K562 (cell line): ENCODE measurements at regions not wholly inside any gene's neighbourhood (a gene's known extent, or its start where the extent isn't known, plus 50 kb on each side); places are given as distances from the start of the nearest gene placed in this dataset.

Experiments
- ATAC-seq: fragments of 200-7000 bp; cut with Tn5 transposase; 3 replicates; pipeline ENCODE4 v1.9.1; 2020; ENCODE audit warnings: moderate library complexity
- BruUV-seq: library from RNA; stranded (reverse); fragments of 400-500 nt; replicated peaks from 2 replicates; lab custom pipeline; 2021; lab: Mats Ljungman, UMichigan
- CTCF ChIA-PET: fragments of 300-600 bp; formaldehyde crosslinking; extraction: SDS; loops from one replicate; lab custom pipeline; 2021; ENCODE audit warnings: low intra/inter-chr PET ratio; lab: Yijun Ruan, JAX
- POLR2A ChIA-PET: fragments of 300-600, 350-650 bp; sonication (Branson Sonifier 250); formaldehyde crosslinking; extraction: SDS; loops from one replicate; lab custom pipeline; 2021; ENCODE audit warnings: antibody characterized with exemption, inconsistent platforms; lab: Yijun Ruan, JAX
- DNase-seq, 4 experiments: peaks; one replicate each; pipeline versions ENCODE4 v3.0.0 to v3.0.0-alpha.2; 2011 to 2018; ENCODE audit warnings: low spot score in 3 of 4, mixed read lengths in 3 of 4; ENCODE audit errors: extremely low read depth in 1 of 4
- FAIRE-seq: peaks from 2 replicates; lab custom pipeline; 2011; peaks lifted over from hg19 to GRCh38; lab: Jason Lieb, UNC
- H2AFZ ChIP-seq: 2 replicates; pipeline ENCODE4 v1.6.0; 2011; ENCODE audit warnings: low read depth, low read length, control low read depth, inconsistent platforms
- H3K27ac ChIP-seq: fragments of 200-600 bp; 3 replicates; pipeline ENCODE4 v1.8.0; 2011; ENCODE audit warnings: low read depth, mild to moderate bottlenecking, control low read depth, inconsistent platforms, low read length, moderate library complexity, mixed read lengths; ENCODE audit errors: extremely low read depth
- H3K27me3 ChIP-seq, 2 experiments: fragments of 300-600 bp in 1 of 2; 2 replicates in 1 of 2; 3 replicates in 1 of 2; pipeline versions ENCODE4 v1.6.0 to v1.8.0; 2011; ENCODE audit warnings: inconsistent platforms in 2 of 2, low read length in 2 of 2, mild to moderate bottlenecking in 1 of 2, mixed read lengths in 1 of 2, moderate library complexity in 1 of 2; ENCODE audit not compliant: control insufficient read depth in 2 of 2, insufficient read depth in 2 of 2
- H3K36me3 ChIP-seq: fragments of 300-600 bp; 3 replicates; pipeline ENCODE4 v1.8.0; 2011; ENCODE audit warnings: mild to moderate bottlenecking, low read length, inconsistent platforms; ENCODE audit not compliant: control insufficient read depth, insufficient read depth
- H3K4me1 ChIP-seq, 2 experiments: fragments of 200-600 bp in 1 of 2; replicated peaks in 1 of 2; 2 replicates in 1 of 2; 3 replicates in 1 of 2; pipeline versions ENCODE4 v1.5.1 to v1.8.0; 2011; ENCODE audit warnings: inconsistent platforms in 2 of 2, low read length in 2 of 2, mild to moderate bottlenecking in 1 of 2, mixed read lengths in 1 of 2, moderate library complexity in 1 of 2; ENCODE audit not compliant: control insufficient read depth in 2 of 2, insufficient read depth in 2 of 2
- H3K4me2 ChIP-seq: 2 replicates; pipeline ENCODE4 v1.6.1; 2011; ENCODE audit warnings: low read length, control low read depth, inconsistent platforms, mixed read lengths; ENCODE audit not compliant: insufficient read depth
- H3K4me3 ChIP-seq: fragments of 200-600 bp; sonication (generic), shearing (Covaris generic); 2 replicates; pipeline ENCODE4 v1.5.1; 2016; ENCODE audit warnings: control low read depth, inconsistent platforms
- H3K79me2 ChIP-seq: fragments of 200-600 bp; 3 replicates; pipeline ENCODE4 v1.8.0; 2011; ENCODE audit warnings: low read length, inconsistent platforms; ENCODE audit not compliant: control insufficient read depth, insufficient read depth
- H3K9ac ChIP-seq, 2 experiments: 2 replicates each; pipeline versions ENCODE4 v1.6.0 to v1.6.1; 2011; ENCODE audit warnings: low read depth in 2 of 2, low read length in 2 of 2, control low read depth in 1 of 2, inconsistent platforms in 1 of 2, mild to moderate bottlenecking in 1 of 2, mixed read lengths in 1 of 2; ENCODE audit not compliant: insufficient read depth in 1 of 2
- H3K9me1 ChIP-seq: one replicate; pipeline ENCODE4 v1.6.0; 2011; ENCODE audit warnings: inconsistent platforms, mild to moderate bottlenecking, low read length, moderate library complexity; ENCODE audit not compliant: control insufficient read depth, insufficient read depth
- H3K9me3 ChIP-seq: replicated peaks from 2 replicates; pipeline ENCODE4 v1.5.1; 2011; ENCODE audit warnings: low read depth, low read length, inconsistent platforms; ENCODE audit not compliant: control insufficient read depth, insufficient read depth
- H4K20me1 ChIP-seq: replicated peaks from 2 replicates; pipeline ENCODE4 v1.6.1; 2011; ENCODE audit warnings: low read length, inconsistent platforms, mixed read lengths; ENCODE audit not compliant: control insufficient read depth, insufficient read depth
- FUS ChIP-seq: fragments of 200-400 bp; formaldehyde crosslinking; optimal IDR thresholded peaks from 2 replicates; pipeline ENCODE3; 2017; ENCODE audit warnings: low read depth, low read length
- ZNF133 ChIP-seq: fragments of 250-450 bp; sonication (Bioruptor Pico); IDR thresholded peaks from 2 replicates; pipeline ENCODE4 v1.4.0; 2020; ENCODE audit warnings: mild to moderate bottlenecking
- WGBS: fragments of 100-300 bp; shearing (Covaris generic); methylation state at CpG from one replicate; pipeline ENCODE4 v1.1.6; 2016; ENCODE audit warnings: low coverage, mixed read lengths; ENCODE audit not compliant: insufficient coverage; ENCODE audit errors: missing lambda C conversion rate; 5-methylcytosine and 5-hydroxymethylcytosine counted together
- in situ Hi-C: fragments of 300-500 bp; cut with MboI; formaldehyde crosslinking; loops from 4 replicates; pipeline ENCODE4 v1.15.0; 2018; ENCODE audit warnings: inconsistent platforms, mixed read lengths
- intact Hi-C: fragments of 100-400 bp; cut with micrococcal nuclease; formaldehyde crosslinking; loops from 2 replicates; pipeline ENCODE4 v1.14.2; 2022
- TF ChIP-seq, protein P1 (sequence below): IDR thresholded peaks from 2 replicates; pipeline ENCODE4 v1.6.1; 2011; ENCODE audit not compliant: insufficient read length; ENCODE audit errors: extremely low read depth
- TF ChIP-seq, protein P2 (sequence below): fragments of 250-450 bp; sonication (Bioruptor Pico); IDR thresholded peaks from 2 replicates; pipeline ENCODE4 v1.4.0; 2020; ENCODE audit warnings: mild to moderate bottlenecking, moderate library complexity

DNA sequence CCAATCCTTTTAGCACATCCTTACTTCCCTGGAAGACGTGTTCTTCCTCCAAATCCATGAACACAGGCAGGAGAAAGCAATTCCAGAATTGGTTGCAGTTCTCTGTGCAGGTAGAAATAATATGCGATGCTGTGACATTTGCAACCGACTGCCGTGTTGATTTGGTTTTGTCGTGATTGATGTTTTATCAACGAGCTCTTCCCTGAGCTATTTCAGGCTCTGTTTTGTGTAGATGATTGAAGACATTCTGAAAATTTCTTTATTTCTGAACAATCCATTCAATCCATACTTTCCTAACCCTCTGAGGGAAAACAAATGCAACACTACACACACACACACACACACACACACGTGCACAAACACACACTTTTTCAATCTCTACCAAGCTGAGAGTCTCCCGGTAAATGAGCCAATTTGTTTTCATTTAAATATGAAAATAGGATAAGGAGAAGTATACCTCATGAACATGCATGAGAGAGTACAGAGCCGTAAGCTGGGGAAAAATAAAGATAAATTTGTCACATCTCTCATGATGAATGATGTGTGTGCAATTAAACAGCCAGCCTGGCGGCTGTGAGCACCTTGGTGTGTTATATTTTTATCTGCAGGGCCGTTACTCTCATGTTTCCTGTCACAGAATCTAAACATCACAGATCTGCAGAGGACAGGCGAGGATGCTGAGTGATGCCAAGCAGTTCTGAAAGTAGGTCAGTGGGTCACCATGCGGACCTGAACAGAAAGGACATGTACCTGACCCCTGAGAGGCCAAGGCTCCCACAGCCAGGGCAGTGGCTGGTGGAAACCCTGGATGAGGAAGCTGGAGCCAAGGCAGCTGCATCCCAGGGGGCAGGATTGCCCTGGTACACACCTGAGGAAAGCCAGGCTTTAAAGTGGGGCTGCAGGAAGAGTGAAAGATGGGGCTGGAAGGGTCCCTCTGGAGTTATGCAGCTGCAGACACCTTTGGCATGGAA lies 64.8 kb downstream of the PDCL3 start:
- Histone ChIP-seq H3K27me3 (peaks cover 20 to 65% of the 10 kb centered on the region in 2 experiments), H3K4me2 (no peak overlapping the region), H3K36me3 (no peaks in the 10 kb centered on the region), H2AFZ (no peak overlapping the region), H4K20me1 (no peaks in the 10 kb centered on the region), H3K4me3 (no peak overlapping the region), H3K27ac (no peak overlapping the region), H3K79me2 (no peaks in the 10 kb centered on the region), H3K9ac (no peak overlapping the region), H3K9me1 (no peaks in the 10 kb centered on the region), H3K9me3 (no peaks in the 10 kb centered on the region), H3K4me1 (no peaks in the 10 kb centered on the region; a peak in 1 of 5 replicates)
- no peak for ATAC-seq
- no peak for FAIRE-seq
- in situ Hi-C loops (no loop called here), intact Hi-C loops (no loop called here)
- no peak for TF ChIP-seq ZNF133 (CRISPR knock-in tag)
- TF ChIP-seq, protein P1, sequence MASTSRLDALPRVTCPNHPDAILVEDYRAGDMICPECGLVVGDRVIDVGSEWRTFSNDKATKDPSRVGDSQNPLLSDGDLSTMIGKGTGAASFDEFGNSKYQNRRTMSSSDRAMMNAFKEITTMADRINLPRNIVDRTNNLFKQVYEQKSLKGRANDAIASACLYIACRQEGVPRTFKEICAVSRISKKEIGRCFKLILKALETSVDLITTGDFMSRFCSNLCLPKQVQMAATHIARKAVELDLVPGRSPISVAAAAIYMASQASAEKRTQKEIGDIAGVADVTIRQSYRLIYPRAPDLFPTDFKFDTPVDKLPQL = no peak
- no peak for TF ChIP-seq FUS
- TF ChIP-seq, protein P2, sequence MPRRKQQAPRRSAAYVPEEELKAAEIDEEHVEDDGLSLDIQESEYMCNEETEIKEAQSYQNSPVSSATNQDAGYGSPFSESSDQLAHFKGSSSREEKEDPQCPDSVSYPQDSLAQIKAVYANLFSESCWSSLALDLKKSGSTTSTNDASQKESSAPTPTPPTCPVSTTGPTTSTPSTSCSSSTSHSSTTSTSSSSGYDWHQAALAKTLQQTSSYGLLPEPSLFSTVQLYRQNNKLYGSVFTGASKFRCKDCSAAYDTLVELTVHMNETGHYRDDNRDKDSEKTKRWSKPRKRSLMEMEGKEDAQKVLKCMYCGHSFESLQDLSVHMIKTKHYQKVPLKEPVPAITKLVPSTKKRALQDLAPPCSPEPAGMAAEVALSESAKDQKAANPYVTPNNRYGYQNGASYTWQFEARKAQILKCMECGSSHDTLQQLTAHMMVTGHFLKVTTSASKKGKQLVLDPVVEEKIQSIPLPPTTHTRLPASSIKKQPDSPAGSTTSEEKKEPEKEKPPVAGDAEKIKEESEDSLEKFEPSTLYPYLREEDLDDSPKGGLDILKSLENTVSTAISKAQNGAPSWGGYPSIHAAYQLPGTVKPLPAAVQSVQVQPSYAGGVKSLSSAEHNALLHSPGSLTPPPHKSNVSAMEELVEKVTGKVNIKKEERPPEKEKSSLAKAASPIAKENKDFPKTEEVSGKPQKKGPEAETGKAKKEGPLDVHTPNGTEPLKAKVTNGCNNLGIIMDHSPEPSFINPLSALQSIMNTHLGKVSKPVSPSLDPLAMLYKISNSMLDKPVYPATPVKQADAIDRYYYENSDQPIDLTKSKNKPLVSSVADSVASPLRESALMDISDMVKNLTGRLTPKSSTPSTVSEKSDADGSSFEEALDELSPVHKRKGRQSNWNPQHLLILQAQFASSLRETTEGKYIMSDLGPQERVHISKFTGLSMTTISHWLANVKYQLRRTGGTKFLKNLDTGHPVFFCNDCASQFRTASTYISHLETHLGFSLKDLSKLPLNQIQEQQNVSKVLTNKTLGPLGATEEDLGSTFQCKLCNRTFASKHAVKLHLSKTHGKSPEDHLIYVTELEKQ (CRISPR knock-in tag) = no peak
- DNase-seq = no peak
- ChIA-PET POLR2A (interaction anchor here (0.6 kb wide), 1 partner anchor 178 kb away, joined by 3 read pairs; no protein-coding TSS in a partner anchor), CTCF (no interaction called here)
- 1% methylated on average over 13 of the region's 13 CpGs for WGBS
- BruUV-seq = no TSS peak
